ENCODE measurements at regions not wholly inside any gene's neighbourhood (a gene's known extent, or its start where the extent isn't known, plus 50 kb on each side); places are given as distances from the start of the nearest gene placed in this dataset.
A peak's percentile ranks its signal among the peaks of the same experiment; 100 is the strongest.
"Not testable (repeated sequence)": the region's sequence is repeated elsewhere in the genome, so short reads cannot be mapped to it uniquely, and the experiment has no call there.

GRCh38 chr12:124070394-124071074, 97.5 kb downstream of the ZNF664 start:
- DNase-seq: not testable (repeated sequence)

DNA sequence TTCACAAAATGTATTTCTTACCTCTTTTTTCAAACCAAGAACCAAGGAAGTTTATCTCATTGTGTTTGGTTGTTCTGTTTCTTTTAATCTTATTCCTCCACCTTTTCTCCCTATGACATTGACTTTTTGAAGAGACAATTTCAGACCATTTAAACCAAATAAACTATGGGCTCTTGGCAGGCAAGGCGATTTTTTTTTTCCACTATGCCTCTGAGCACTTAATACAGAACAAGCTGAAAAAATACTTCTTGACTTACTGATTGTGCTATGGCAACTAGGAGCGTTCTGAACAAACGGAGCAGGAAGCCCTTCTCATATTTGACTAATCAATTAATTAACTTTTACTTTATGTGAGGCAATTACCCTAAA, 98.0 kb downstream of the ZNF664 start:
- no peak for DNase-seq

DNA sequence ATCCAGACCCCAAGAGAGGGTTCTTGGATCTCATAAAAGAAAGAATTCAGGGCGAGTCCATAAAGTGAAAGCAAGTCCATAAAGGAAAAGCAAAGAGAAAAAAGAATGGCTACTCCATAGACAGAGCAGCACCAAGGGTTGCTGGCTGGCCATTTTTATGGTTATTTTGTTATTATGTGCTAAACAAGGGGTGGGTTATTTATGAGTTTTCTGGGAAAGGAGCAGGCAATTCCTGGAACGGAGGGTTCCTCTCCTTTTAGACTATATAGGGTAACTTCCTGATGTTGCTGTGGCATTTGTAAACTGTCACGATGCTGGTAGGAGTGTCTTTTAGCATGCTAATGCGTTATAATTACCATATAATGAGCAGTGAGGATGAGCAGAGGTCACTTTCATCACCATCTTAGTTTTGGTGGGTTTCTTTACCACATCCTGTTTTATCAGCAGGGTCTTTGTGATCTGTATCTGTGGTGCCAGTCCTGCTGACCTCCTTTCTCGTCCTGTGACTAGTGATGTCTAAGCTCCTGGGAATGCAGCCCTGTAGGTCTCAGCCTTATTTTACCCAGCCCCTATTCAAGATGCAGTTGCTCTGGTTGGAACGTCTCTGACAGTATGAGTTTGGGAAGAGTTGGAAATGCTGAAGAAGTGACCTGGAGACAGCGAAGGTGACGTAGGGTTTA, 100.5 kb downstream of the ZNF664 start:
- DNase-seq: no peak

- no peak for DNase-seq
Measured at GRCh38 chr12:124075841-124076240, 102.8 kb downstream of the ZNF664 start.

- DNase-seq: no peak
Measured at GRCh38 chr12:124077701-124078100, 104.7 kb downstream of the ZNF664 start.

GRCh38 chr12:124078800-124079199, 105.8 kb downstream of the ZNF664 start:
- no peak for DNase-seq

DNA sequence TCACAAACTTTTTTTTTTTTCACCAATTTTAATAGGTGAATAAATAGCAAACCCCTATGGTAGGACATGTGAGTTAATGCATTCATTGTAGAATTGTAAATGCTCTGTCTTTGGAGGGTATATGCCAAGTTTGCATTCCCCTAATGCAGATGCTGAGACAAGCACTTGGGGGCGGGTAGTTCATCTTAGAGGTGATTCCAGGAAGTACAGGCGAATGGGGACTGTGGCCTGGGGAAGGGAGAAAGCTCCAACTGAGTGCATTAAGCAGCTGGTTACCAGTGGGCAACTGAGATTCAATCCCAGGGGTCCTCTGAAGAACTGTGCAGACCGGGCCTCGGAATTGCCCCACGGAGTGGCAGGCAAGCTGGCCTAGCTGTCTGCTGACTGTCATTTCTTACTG, 107.6 kb downstream of the ZNF664 start:
- no peak for DNase-seq

- DNase-seq: no peak
Measured at GRCh38 chr12:124082012-124082411, 109.0 kb downstream of the ZNF664 start.

GRCh38 chr12:124082687-124083086, 109.7 kb downstream of the ZNF664 start:
- no peak for DNase-seq

DNA sequence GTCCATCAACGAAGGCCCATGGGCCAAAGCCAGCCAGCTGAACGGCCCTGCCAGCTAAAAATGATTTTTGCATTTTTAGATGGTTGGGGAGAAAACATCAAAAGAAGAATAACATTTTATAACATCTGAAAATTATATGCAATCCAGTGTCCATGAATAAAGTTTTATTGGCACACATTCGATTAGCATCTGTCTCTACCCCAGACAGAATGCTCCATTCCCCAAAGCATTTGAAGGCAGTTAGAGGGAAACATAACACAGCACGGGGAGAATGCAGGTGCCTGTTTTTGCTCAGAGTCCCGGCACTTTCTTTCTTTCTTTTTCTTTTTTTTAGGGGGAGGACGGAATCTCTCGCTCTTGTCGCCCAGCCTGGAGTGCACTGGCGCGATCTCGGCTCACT, 110.7 kb downstream of the ZNF664 start:
- no peak for DNase-seq

DNA sequence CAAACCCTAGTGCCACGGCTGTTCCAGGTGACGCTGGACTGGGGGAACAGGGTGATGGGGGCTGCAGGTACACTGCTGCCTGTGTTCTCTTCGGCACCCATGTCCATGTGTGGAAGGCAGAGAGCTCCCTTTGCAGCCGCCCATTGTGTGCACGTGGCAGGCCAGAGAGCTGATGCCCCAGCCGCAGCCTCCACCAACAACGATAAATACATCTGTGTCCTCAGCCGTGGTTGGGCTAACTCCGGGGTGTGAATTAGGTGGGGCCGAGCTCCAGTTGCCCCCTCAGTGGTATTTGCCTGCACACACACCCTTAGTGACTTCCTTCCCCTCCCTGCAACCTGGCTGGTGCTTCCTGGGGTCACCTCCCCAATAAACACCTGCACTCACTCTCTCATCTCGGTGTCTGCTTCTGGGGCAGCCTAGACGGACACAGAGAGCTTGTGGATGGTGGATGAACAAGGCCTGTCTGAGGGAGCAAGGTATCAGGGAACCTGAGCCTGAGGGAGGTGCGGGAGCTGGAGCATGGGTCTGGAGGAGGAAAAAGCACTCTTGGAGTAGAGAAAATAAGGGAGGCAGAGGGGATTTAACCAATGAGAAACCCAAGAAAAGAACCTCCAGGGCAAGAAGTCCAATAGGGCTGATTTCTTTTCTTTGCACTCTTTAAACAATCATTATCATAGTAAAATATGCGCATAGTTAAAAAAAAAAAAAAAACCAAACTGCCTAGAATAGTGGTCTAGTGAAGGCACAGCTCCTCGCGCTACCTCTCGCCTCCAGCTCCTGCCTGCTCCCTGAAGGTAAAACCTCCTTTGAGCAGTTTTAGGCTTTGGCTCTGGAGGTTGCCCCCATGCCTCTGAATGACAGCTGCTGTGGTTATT, 112.6 kb downstream of the ZNF664 start:
- DNase-seq: no peak

- DNase-seq: no peak
Measured at GRCh38 chr12:124086299-124086898, 113.4 kb downstream of the ZNF664 start.

DNA sequence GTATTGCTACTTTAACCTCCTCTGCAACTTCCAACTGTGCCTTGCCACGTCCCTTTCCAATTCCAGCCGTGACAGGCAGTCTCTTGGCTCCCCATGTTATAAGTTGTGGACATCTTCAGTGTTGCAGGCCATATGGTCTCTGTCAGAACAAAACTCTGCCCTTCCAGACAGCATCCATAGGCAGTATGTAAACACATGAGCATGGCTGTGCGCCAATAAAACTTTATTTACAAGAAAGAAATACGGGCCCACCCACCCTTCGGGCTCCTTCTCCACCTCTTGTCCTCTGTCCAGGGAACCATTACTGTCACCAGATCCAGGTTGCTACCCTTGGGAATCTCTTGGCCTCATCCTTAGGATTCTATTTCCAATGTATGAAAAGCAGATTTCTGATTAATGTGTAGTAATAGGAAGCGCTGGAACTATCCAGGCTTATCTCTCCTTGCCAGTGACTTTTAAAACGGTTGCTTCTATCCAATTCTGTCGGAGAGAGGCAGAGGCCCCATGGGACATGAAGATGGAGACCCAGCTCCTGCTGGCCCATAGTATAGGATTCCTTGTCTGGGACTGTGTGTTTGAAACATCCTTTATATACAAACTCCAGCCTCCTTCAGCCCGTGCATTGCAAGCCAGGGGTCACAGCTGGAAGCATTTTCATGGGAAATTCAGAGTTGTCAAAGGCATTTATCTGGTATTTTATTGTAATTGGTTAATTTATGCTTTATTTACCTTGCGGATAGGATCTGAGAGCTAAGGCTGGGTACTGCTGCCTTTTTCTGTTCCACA, 114.4 kb downstream of the ZNF664 start:
- no peak for DNase-seq

GRCh38 chr12:124088217-124088907, 115.3 kb downstream of the ZNF664 start:
- no peak for DNase-seq

DNA sequence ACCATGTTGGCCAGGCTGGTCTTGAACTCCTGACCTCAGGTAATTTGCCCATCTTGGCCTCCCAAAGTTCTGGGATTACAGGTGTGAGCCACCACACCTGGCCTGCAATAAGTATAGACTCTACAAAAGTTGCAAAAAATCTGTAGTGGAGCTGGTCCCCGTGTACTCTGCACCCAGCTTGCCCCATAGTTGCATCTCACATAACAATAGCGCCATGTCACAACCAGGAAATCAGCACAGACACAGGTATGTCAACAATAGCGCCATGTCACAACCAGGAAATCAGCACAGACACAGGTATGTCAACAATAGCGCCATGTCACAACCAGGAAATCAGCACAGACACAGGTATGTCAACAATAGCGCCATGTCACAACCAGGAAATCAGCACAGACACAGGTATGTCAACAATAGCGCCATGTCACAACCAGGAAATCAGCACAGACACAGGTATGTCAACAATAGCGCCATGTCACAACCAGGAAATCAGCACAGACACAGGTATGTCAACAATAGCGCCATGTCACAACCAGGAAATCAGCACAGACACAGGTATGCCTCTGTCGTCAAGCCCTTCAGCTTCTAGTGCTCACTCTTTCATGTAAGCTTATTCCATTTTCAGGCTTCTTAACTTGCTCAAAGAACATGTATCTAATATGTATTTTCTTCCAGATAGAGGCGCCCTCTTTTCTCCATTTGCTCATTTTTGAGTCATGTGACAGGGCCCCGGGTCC, 116.3 kb downstream of the ZNF664 start:
- DNase-seq: not testable (repeated sequence)

- no peak for DNase-seq
Measured at GRCh38 chr12:124091835-124092234, 118.8 kb downstream of the ZNF664 start.

- DNase-seq: not testable (repeated sequence)
Measured at GRCh38 chr12:124092532-124092931, 119.5 kb downstream of the ZNF664 start.

DNA sequence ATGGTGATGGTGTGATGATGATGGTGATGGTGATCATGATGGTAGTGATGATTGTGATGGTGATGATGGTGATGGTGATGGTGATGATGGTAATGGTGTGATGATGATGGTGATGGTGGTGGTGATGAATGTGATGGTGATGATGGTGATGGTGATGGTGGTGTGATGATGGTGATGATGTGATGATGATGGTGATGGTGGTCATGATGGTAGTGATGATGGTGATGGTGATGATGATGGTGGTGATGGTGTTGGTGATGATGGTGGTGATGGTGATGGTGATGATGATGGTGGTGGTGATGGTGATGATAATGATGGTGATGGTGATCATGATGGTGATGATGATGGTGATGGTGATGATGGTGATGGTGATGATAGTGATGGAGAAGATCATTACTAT, 120.3 kb downstream of the ZNF664 start:
- DNase-seq: no peak

- no peak for DNase-seq
Measured at GRCh38 chr12:124094188-124094587, 121.2 kb downstream of the ZNF664 start.

- peak; percentile 76 for DNase-seq
Measured at GRCh38 chr12:124094733-124095132, 121.7 kb downstream of the ZNF664 start.

- no peak for DNase-seq
Measured at GRCh38 chr12:124096109-124096508, 123.1 kb downstream of the ZNF664 start.
